ENCODE measurements at regions not wholly inside any gene's neighbourhood (a gene's known extent, or its start where the extent isn't known, plus 50 kb on each side); places are given as distances from the start of the nearest gene placed in this dataset.

- dilution Hi-C loops (cut with MboI; ENCODE audit: extremely low pct_ligation_motif_present, low sequenced_read_pairs): no loop called here
Measured at GRCh38 chr3:31182661-31183060, 288.2 kb upstream of the GADL1 start.

DNA sequence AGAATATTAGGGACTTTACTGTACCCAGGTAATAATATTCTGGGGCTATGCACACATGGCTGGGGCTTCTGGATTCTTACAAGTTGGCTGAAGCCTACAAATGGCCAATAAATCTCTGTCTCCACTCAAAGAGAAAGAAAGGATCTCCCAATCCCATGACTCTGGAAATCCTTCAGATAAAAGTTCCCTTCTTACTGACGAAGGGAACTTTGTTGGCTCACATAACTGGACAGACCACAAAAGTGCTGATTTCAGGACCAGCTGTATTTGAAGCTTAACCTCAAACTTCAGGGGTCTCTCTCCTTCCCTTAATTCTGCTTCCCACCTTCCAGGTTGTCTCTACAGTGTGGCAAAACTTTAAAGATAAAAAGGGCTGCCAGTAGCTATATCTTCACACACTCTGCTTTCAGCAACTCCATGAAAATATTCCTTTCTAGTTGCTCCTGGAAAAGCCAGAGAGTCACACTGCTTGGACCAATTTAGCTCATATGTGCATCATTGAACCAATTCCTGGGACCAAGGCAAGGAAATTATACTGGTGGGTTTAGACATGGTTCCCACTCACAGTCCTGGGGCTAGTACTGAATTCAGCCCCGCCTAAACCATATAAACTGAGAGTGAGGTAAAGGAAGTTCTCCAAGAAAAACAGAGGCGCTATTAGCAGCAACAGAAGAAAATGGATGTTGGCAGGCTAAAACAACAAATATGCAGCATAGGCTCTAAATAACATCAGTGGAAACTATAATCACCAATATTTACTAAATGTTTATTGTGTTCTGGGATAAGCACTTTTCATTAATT is 290.0 kb upstream of the GADL1 start:
- H2AFZ ChIP-seq (ENCODE audit: control insufficient read depth, low read length): no peak overlapping the region
- no peak overlapping the region for H3K9ac ChIP-seq (ENCODE audit: control insufficient read depth, extremely low read depth, insufficient read depth, low read length)
- no peak overlapping the region for H3K27ac ChIP-seq (ENCODE audit: control insufficient read depth, insufficient read depth, low read length)
- dilution Hi-C loops (cut with MboI; ENCODE audit: extremely low pct_ligation_motif_present, low sequenced_read_pairs): no loop called here
- H3K4me3 ChIP-seq (ENCODE audit: control insufficient read depth in 2 of 3, extremely low read depth in 1 of 3, insufficient read depth in 2 of 3, low read depth in 1 of 3, low read length in 3 of 3): no peak overlapping the region
- FAIRE-seq (no peak), DNase-seq (ENCODE audit: low read depth, low spot score) (no peak)
- H3K79me2 ChIP-seq (ENCODE audit: control insufficient read depth, insufficient read depth, low read length): no peaks in the 10 kb centered on the region
- H3K36me3 ChIP-seq (ENCODE audit: control insufficient read depth in 2 of 2, extremely low read depth in 1 of 2, insufficient read depth in 2 of 2, low read length in 2 of 2): no peaks in the 10 kb centered on the region
- no peaks in the 10 kb centered on the region for H4K20me1 ChIP-seq (ENCODE audit: control insufficient read depth, extremely low read depth, insufficient read depth, low read length)
- H3K27me3 ChIP-seq (ENCODE audit: control insufficient read depth, extremely low read depth, insufficient read depth, low read length): no peaks in the 10 kb centered on the region
- no peaks in the 10 kb centered on the region for H3K9me3 ChIP-seq (ENCODE audit: control insufficient read depth, low read depth, low read length)
- no peak overlapping the region for H3K4me2 ChIP-seq (ENCODE audit: control insufficient read depth, extremely low read depth, insufficient read depth, low read depth, low read length)
- TF ChIP-seq EZH2 (IDR thresholded peaks at IDR 0.05; ENCODE audit: low read length): no peak
- TF ChIP-seq, protein P1, sequence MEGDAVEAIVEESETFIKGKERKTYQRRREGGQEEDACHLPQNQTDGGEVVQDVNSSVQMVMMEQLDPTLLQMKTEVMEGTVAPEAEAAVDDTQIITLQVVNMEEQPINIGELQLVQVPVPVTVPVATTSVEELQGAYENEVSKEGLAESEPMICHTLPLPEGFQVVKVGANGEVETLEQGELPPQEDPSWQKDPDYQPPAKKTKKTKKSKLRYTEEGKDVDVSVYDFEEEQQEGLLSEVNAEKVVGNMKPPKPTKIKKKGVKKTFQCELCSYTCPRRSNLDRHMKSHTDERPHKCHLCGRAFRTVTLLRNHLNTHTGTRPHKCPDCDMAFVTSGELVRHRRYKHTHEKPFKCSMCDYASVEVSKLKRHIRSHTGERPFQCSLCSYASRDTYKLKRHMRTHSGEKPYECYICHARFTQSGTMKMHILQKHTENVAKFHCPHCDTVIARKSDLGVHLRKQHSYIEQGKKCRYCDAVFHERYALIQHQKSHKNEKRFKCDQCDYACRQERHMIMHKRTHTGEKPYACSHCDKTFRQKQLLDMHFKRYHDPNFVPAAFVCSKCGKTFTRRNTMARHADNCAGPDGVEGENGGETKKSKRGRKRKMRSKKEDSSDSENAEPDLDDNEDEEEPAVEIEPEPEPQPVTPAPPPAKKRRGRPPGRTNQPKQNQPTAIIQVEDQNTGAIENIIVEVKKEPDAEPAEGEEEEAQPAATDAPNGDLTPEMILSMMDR (optimal IDR thresholded peaks at IDR 0.05 in 1 of 3, IDR thresholded peaks at IDR 0.05 in 1 of 3, conservative IDR thresholded peaks at IDR 0.05 in 1 of 3; ENCODE audit: extremely low read depth in 1 of 3, insufficient read depth in 2 of 3, low read length in 3 of 3): no peak
- H3K9me1 ChIP-seq (ENCODE audit: control insufficient read depth, extremely low read depth, insufficient read depth, low read length): no peaks in the 10 kb centered on the region
- no peaks in the 10 kb centered on the region for H3K4me1 ChIP-seq (ENCODE audit: control insufficient read depth, extremely low read depth, insufficient read depth, low read length)

More at GRCh38 chr3:31182661-31183060, 288.2 kb upstream of the GADL1 start:
- no peaks in the 10 kb centered on the region for H3K27me3 ChIP-seq (ENCODE audit: control insufficient read depth, extremely low read depth, insufficient read depth, low read length)
- H2AFZ ChIP-seq (ENCODE audit: control insufficient read depth, low read length): no peak overlapping the region
- TF ChIP-seq, protein P1 (optimal IDR thresholded peaks at IDR 0.05 in 1 of 3, IDR thresholded peaks at IDR 0.05 in 1 of 3, conservative IDR thresholded peaks at IDR 0.05 in 1 of 3; ENCODE audit: extremely low read depth in 1 of 3, insufficient read depth in 2 of 3, low read length in 3 of 3): no peak
- TF ChIP-seq EZH2 (IDR thresholded peaks at IDR 0.05; ENCODE audit: low read length): no peak
- DNase-seq (ENCODE audit: low read depth, low spot score) (no peak), FAIRE-seq (no peak)
- no peak overlapping the region for H3K27ac ChIP-seq (ENCODE audit: control insufficient read depth, insufficient read depth, low read length)
- H4K20me1 ChIP-seq (ENCODE audit: control insufficient read depth, extremely low read depth, insufficient read depth, low read length): no peaks in the 10 kb centered on the region
- H3K4me2 ChIP-seq (ENCODE audit: control insufficient read depth, extremely low read depth, insufficient read depth, low read depth, low read length): no peak overlapping the region
- no peaks in the 10 kb centered on the region for H3K79me2 ChIP-seq (ENCODE audit: control insufficient read depth, insufficient read depth, low read length)
- no peaks in the 10 kb centered on the region for H3K9me3 ChIP-seq (ENCODE audit: control insufficient read depth, low read depth, low read length)
- H3K4me1 ChIP-seq (ENCODE audit: control insufficient read depth, extremely low read depth, insufficient read depth, low read length): no peaks in the 10 kb centered on the region
- no peak overlapping the region for H3K4me3 ChIP-seq (ENCODE audit: control insufficient read depth in 2 of 3, extremely low read depth in 1 of 3, insufficient read depth in 2 of 3, low read depth in 1 of 3, low read length in 3 of 3)
- H3K9me1 ChIP-seq (ENCODE audit: control insufficient read depth, extremely low read depth, insufficient read depth, low read length): no peaks in the 10 kb centered on the region
- no peak overlapping the region for H3K9ac ChIP-seq (ENCODE audit: control insufficient read depth, extremely low read depth, insufficient read depth, low read length)
- H3K36me3 ChIP-seq (ENCODE audit: control insufficient read depth in 2 of 2, extremely low read depth in 1 of 2, insufficient read depth in 2 of 2, low read length in 2 of 2): no peaks in the 10 kb centered on the region

Measured in keratinocyte (primary cell).